Colonic mucosa (tissue), 4 donors: ENCODE measurements at regions not wholly inside any gene's neighbourhood (a gene's known extent, or its start where the extent isn't known, plus 50 kb on each side); places are given as distances from the start of the nearest gene placed in this dataset.

Experiments used
- DNase-seq: peaks from one replicate; pipeline ENCODE4 v3.0.0-alpha.2; 2020
- H3K27ac ChIP-seq: fragments of 200-600 bp; one replicate; pipeline ENCODE4 v1.8.0; 2021
- H3K27me3 ChIP-seq: fragments of 200-600 bp; one replicate; pipeline ENCODE4 v1.8.0; 2021
- H3K36me3 ChIP-seq: fragments of 200-600 bp; one replicate; pipeline ENCODE4 v1.8.0; 2021
- H3K4me1 ChIP-seq: fragments of 200-600 bp; one replicate; pipeline ENCODE4 v1.8.0; 2021; ENCODE audit warnings: mild to moderate bottlenecking
- H3K4me3 ChIP-seq: fragments of 200-600 bp; one replicate; pipeline ENCODE4 v1.8.0; 2021
- H3K9ac ChIP-seq, 2 donors: one replicate each; pipeline ENCODE4 v1.7.0; 2013; ENCODE audit warnings: control low read depth in 2 of 2, low read depth in 2 of 2, low read length in 2 of 2
- H3K9me3 ChIP-seq: fragments of 200-600 bp; one replicate; pipeline ENCODE4 v1.8.0; 2021
- intact Hi-C: fragments of 100-400 bp; cut with DNase I; formaldehyde crosslinking; loops from one replicate; pipeline ENCODE4 v1.14.1; 2022
- TF ChIP-seq, protein P1 (sequence below): fragments of 200-600 bp; IDR thresholded peaks from one replicate; pipeline ENCODE4 v1.8.0; 2022; ENCODE audit warnings: antibody characterized with exemption, mild to moderate bottlenecking
- donor health status: healthy.
- donor health status: DM: no; HTN: no; CAD: no.
- donor health status: DM: no; HTN: no; CAD: no.

DNA sequence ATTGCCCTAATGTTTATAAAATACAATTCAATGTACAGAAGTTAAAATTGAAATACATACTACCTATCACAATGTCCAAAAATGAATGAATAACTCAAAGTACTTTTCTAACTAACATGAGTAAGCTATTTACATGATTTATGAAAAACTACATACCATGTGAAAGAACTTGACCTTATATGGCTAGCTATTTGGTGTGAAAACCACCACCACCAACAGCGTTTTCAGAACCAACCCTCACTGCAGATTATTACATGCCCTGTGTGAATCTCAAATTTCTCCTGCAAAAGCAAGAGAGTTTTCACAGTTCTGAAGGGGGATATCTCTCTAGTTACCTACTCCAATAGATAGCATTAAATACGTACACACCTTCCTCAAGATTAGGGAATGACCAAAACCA, 198.5 kb downstream of the SPATA18 start:
- H3K4me1 ChIP-seq, result no peaks in the 10 kb centered on the region
- intact Hi-C loops, result no loop called here
- no peak overlapping the region for H3K4me3 ChIP-seq
- no peak overlapping the region for H3K9ac ChIP-seq
- no peak for DNase-seq
- TF ChIP-seq, protein P1, sequence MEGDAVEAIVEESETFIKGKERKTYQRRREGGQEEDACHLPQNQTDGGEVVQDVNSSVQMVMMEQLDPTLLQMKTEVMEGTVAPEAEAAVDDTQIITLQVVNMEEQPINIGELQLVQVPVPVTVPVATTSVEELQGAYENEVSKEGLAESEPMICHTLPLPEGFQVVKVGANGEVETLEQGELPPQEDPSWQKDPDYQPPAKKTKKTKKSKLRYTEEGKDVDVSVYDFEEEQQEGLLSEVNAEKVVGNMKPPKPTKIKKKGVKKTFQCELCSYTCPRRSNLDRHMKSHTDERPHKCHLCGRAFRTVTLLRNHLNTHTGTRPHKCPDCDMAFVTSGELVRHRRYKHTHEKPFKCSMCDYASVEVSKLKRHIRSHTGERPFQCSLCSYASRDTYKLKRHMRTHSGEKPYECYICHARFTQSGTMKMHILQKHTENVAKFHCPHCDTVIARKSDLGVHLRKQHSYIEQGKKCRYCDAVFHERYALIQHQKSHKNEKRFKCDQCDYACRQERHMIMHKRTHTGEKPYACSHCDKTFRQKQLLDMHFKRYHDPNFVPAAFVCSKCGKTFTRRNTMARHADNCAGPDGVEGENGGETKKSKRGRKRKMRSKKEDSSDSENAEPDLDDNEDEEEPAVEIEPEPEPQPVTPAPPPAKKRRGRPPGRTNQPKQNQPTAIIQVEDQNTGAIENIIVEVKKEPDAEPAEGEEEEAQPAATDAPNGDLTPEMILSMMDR, result no peak
- H3K27ac ChIP-seq, result no peak overlapping the region
- no peaks in the 10 kb centered on the region for H3K36me3 ChIP-seq
- no peaks in the 10 kb centered on the region for H3K27me3 ChIP-seq
- no peaks in the 10 kb centered on the region for H3K9me3 ChIP-seq

DNA sequence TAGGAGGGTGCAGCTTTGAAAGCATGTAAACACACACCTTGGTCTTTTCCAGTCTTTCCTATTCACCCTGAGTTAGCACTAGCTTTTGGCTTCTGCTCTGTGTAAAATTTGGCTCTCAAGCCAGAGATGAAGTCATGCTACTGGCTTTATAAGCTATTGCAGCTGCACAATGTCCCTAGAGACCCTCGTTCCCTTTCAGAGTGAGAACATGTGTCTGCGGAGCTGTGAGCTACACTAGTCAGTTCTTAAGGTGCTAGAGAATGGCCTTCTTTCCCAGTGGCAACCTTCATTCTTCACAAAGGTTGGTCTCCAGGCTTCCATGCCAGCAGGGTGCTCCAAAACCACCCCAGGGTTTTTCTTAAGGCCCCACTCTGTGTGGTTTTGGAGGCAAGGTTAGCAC, 199.1 kb downstream of the SPATA18 start:
- DNase-seq, result peak; percentile 18
- no peaks in the 10 kb centered on the region for H3K9me3 ChIP-seq
- intact Hi-C loops, result no loop called here

DNA sequence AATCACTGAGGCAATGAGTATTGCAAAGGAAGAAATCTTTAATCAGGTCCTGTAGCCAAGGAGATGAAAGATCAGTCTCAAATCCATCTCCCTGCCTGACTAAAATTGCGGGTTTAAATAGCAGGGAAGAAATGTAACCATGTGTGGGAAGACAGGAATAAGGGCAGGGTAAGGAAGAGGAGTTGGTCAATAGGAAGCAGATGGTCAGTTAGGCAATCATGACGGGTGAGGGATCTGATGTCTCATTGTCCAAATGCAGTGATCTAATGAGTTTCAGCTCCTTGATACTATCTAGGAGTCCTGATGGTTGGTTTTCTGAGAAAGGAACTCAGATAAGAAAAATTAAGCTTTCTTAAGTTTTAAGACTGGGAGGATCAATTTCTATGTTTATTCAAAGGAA, 200.8 kb downstream of the SPATA18 start:
- Histone ChIP-seq H3K27me3 (no peaks in the 10 kb centered on the region), H3K9me3 (no peaks in the 10 kb centered on the region), H3K4me1 (no peaks in the 10 kb centered on the region), H3K36me3 (no peaks in the 10 kb centered on the region), H3K4me3 (no peak overlapping the region), H3K9ac (no peak overlapping the region), H3K27ac (no peak overlapping the region)
- DNase-seq, result no peak
- intact Hi-C loops, result no loop called here
- TF ChIP-seq, protein P1, result no peak

More for the DNA sequence above, 199.1 kb downstream of the SPATA18 start:
- Histone ChIP-seq H3K27ac (no peak overlapping the region), H3K9ac (no peak overlapping the region), H3K4me3 (no peak overlapping the region), H3K4me1 (no peaks in the 10 kb centered on the region), H3K27me3 (no peaks in the 10 kb centered on the region), H3K36me3 (no peaks in the 10 kb centered on the region)
- TF ChIP-seq, protein P1, result no peak

DNA sequence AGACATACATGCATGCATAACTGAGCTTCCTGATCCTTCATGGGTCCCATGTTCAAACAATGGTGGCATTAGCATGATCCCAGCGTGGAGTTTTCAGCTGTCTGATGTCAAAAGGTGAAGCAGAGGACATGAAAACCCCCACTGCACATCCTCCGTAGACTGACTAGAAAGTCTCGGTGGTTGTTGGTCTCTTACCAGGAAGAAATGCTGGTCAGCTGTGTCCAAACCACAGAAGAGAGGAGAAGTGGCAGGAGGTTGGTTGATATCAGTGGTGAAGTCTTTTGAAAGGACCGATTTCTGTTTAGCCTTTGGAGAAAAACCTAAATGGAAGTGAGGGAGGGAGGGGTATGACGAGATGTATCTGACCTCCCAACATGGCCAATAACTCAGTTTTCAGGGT, 201.9 kb downstream of the SPATA18 start:
- Histone ChIP-seq H3K36me3 (no peaks in the 10 kb centered on the region), H3K27ac (no peak overlapping the region), H3K4me3 (no peak overlapping the region), H3K27me3 (no peaks in the 10 kb centered on the region), H3K9ac (no peak overlapping the region), H3K9me3 (no peaks in the 10 kb centered on the region), H3K4me1 (no peaks in the 10 kb centered on the region)
- no peak for DNase-seq
- intact Hi-C loops, result no loop called here
- TF ChIP-seq, protein P1, result no peak

DNA sequence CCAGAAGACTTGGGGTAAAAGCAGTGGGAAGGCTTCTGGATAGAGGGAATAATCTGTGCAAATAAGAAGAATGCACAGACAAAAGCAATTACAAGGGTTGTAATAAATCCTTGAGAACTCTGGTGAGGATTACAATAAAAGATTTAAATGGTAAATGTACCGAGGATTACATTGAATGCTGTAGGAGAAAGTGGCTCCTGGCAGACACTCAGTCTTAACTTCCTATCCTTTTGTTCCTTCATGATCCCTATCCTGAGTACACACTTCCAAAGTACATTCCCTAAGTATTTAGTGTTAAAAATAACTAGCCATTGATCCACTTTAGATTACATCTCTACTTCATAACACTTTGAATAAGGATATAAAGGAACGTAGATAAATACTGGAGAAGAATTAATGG, 205.4 kb downstream of the SPATA18 start:
- Histone ChIP-seq H3K4me3 (no peak overlapping the region), H3K9me3 (no peaks in the 10 kb centered on the region), H3K36me3 (no peaks in the 10 kb centered on the region), H3K27me3 (no peaks in the 10 kb centered on the region), H3K4me1 (no peaks in the 10 kb centered on the region), H3K9ac (no peak overlapping the region), H3K27ac (no peak overlapping the region)
- no peak for DNase-seq
- intact Hi-C loops, result no loop called here
- TF ChIP-seq, protein P1, result no peak

DNA sequence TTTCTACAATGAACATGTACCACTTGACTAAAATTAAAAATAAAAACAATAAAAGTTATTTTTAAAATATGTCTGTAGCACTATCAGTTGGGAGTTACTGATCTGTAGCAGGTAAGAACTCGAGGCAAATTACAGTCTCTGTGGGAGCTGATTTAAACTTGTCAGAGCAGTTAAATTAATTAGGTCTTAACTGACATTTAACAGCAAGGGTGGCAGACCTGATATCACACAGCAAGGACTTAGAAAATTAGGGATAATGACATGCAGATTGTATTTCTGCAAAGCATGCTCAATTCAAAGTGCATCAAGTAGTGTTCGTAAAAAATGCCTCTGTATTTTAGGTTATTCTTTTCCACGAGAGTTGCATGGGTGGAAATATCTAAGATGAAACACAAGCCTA, 208.9 kb downstream of the SPATA18 start:
- intact Hi-C loops, result no loop called here
- no peaks in the 10 kb centered on the region for H3K9me3 ChIP-seq
- no peak overlapping the region for H3K27ac ChIP-seq
- H3K4me3 ChIP-seq, result no peak overlapping the region
- no peaks in the 10 kb centered on the region for H3K27me3 ChIP-seq
- DNase-seq, result no peak
- no peaks in the 10 kb centered on the region for H3K36me3 ChIP-seq
- no peaks in the 10 kb centered on the region for H3K4me1 ChIP-seq
- TF ChIP-seq, protein P1, result no peak
- no peak overlapping the region for H3K9ac ChIP-seq
